Mucosa of descending colon (tissue), 3 donors: ENCODE measurements at regions not wholly inside any gene's neighbourhood (a gene's known extent, or its start where the extent isn't known, plus 50 kb on each side); places are given as distances from the start of the nearest gene placed in this dataset.

Experiments
- ATAC-seq: fragments of 200-7000 bp; cut with Tn5 transposase; one replicate; pipeline ENCODE4 v1.9.1; 2020; ENCODE audit warnings: mild to moderate bottlenecking, moderate library complexity
- DNase-seq, 3 donors: peaks; one replicate each; pipeline ENCODE4 v3.0.0-alpha.2; 2020
- H3K36me3 ChIP-seq: fragments of 200-600 bp; one replicate; pipeline ENCODE4 v1.8.0; 2021; ENCODE audit warnings: low read depth, mild to moderate bottlenecking
- H3K4me1 ChIP-seq: fragments of 200-600 bp; one replicate; pipeline ENCODE4 v1.8.0; 2021; ENCODE audit warnings: low read depth, mild to moderate bottlenecking
- H3K4me3 ChIP-seq: fragments of 200-600 bp; one replicate; pipeline ENCODE4 v1.8.0; 2021; ENCODE audit warnings: mild to moderate bottlenecking
- H3K9me3 ChIP-seq: fragments of 200-600 bp; one replicate; pipeline ENCODE4 v1.8.0; 2021; ENCODE audit warnings: mild to moderate bottlenecking
- intact Hi-C, 2 donors: fragments of 100-400 bp; cut with DNase I in 1 of 2; cut with micrococcal nuclease in 1 of 2; formaldehyde crosslinking; loops; one replicate each; pipeline versions ENCODE4 v1.11.0 to v1.11.1; 2022; cut with DNase I, micrococcal nuclease
- TF ChIP-seq, protein P1 (sequence below): fragments of 200-600 bp; IDR thresholded peaks from one replicate; pipeline ENCODE4 v1.8.0; 2022; ENCODE audit warnings: antibody characterized with exemption, mild to moderate bottlenecking
- donor health status: DM: no; HTN: no; CAD: no; lungs with moderate emphysema.
- donor health status: DM: no; HTN: no; CAD: no.
- donor health status: DM: no; HTN: yes; CAD: no.

- ATAC-seq = no peak
- TF ChIP-seq, protein P1, sequence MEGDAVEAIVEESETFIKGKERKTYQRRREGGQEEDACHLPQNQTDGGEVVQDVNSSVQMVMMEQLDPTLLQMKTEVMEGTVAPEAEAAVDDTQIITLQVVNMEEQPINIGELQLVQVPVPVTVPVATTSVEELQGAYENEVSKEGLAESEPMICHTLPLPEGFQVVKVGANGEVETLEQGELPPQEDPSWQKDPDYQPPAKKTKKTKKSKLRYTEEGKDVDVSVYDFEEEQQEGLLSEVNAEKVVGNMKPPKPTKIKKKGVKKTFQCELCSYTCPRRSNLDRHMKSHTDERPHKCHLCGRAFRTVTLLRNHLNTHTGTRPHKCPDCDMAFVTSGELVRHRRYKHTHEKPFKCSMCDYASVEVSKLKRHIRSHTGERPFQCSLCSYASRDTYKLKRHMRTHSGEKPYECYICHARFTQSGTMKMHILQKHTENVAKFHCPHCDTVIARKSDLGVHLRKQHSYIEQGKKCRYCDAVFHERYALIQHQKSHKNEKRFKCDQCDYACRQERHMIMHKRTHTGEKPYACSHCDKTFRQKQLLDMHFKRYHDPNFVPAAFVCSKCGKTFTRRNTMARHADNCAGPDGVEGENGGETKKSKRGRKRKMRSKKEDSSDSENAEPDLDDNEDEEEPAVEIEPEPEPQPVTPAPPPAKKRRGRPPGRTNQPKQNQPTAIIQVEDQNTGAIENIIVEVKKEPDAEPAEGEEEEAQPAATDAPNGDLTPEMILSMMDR = no peak
- DNase-seq = no peak
- Histone ChIP-seq H3K4me3 (no peak overlapping the region), H3K9me3 (no peaks in the 10 kb centered on the region), H3K36me3 (no peaks in the 10 kb centered on the region), H3K4me1 (no peaks in the 10 kb centered on the region)
- intact Hi-C loops = no loop called here
Observed at GRCh38 chr2:204240961-204241360, 304.3 kb upstream of the PARD3B start.

DNA sequence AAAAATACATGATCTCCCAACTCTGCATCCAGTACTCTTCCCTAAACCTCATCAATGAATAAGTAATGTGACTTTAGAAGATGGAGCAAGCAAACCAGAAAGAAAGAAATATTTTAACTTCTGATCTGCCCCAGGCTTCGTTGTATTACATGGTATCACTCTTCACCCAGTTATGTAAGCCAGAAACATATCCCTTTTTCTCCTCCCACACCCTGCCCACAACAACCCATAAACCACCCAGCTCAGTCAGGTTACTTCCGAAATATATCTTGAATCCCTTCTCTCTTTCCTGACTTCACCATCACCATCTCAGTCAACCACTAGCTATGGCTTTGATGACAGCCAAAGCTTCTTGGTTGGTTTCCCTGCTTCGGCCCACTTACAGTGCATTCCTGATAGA, 295.8 kb upstream of the PARD3B start:
- H3K4me3 ChIP-seq = no peak overlapping the region
- H3K36me3 ChIP-seq = no peaks in the 10 kb centered on the region
- TF ChIP-seq, protein P1 = no peak
- intact Hi-C loops = no loop called here
- ATAC-seq (no peak), DNase-seq (no peak)
- no peaks in the 10 kb centered on the region for H3K9me3 ChIP-seq
- H3K4me1 ChIP-seq = no peaks in the 10 kb centered on the region

DNA sequence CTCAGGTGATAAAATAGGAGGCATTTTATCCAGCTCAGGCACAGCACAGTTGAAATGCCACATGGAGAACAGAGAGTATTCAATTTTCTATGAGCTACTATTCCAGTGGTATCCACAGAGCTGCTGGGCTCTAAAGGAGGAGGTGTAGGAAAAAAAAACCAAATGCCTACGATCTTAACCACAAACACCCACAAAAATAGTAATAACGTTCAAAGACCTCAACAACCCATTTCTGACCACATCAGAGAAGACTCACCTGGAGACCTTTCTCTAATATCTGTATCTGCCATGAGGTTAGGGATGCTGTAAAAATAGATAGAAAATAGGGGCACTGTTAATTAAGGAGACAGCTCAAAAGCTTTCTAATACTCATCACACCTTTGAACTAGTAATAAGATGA, 294.6 kb upstream of the PARD3B start:
- Histone ChIP-seq H3K36me3 (no peaks in the 10 kb centered on the region), H3K9me3 (no peaks in the 10 kb centered on the region), H3K4me1 (no peaks in the 10 kb centered on the region), H3K4me3 (no peak overlapping the region)
- intact Hi-C loops = loop anchor here in 1 of 2 donors (10.0 kb wide), 1 partner anchor 1424 kb away; no protein-coding TSS in a partner anchor
- ATAC-seq (no peak), DNase-seq (no peak)
- TF ChIP-seq, protein P1 = no peak

DNA sequence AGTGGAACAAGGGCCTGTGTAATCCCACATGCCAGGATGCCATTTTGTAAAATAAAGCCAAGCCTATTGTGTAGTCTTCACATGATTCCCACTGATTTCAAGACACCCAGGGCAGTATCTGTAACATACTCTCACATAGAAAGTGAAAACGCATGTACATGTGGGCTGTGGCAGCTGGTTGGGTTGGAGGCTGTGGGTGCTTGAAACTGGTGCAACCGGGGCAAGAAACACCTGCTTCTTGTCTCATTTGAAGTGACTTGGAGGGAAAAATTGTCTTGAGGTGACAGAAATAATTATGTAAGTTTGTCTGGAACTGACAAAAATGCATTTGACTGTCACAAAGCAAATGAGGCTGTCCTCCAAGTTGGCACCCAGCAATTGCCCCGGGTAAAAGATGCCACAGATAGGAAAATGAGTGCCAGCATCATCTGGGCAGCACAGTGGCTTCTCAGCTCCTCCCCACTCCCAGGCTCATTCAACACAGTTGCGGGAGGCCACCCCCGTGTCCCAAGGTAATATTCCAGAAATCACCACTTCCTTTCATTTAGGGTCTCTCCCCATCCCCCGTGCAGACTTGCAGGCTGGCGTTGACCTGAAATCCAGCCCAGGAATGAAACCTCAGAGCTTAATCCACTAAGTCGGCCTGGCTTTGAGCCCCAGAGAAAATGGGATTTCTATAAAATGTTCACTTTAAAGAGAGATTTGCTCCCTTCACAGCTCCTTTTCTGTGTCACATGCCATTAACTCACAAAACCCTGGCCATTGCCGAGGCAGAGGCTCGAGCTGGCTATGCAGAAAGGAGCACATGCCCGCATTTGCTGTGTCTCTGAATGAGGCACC, 293.9 kb upstream of the PARD3B start:
- no peaks in the 10 kb centered on the region for H3K36me3 ChIP-seq
- intact Hi-C loops = loop anchor here in 1 of 2 donors (10.0 kb wide), 1 partner anchor 1423 kb away; no protein-coding TSS in a partner anchor
- DNase-seq = no peak

DNA sequence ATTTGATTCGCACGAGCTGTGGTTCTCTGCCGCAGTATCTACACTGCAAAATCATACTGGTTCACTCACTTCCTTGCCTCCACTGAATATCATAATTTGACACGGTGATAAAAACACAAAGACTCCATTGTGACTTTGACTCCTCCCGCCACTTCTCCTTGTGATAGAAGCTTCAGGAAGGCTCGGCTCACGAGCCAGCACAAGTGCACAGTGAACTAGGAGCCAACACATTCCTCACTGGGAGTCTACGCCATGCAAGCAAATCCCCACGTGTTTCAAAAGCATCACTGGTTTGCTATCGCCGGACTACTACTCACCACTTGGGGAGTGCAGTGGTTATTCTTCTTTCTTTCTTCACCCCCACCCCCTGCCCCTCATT, 293.3 kb upstream of the PARD3B start:
- Histone ChIP-seq H3K4me1 (no peaks in the 10 kb centered on the region), H3K36me3 (no peaks in the 10 kb centered on the region), H3K9me3 (no peaks in the 10 kb centered on the region), H3K4me3 (no peak overlapping the region)
- intact Hi-C loops = loop anchor here in 1 of 2 donors (10.0 kb wide), 1 partner anchor 1423 kb away; no protein-coding TSS in a partner anchor
- ATAC-seq (no peak), DNase-seq (no peak)
- TF ChIP-seq, protein P1 = no peak

More for the DNA sequence above, 293.9 kb upstream of the PARD3B start:
- Histone ChIP-seq H3K4me3 (no peak overlapping the region), H3K9me3 (no peaks in the 10 kb centered on the region), H3K4me1 (no peaks in the 10 kb centered on the region)
- no peak for ATAC-seq
- TF ChIP-seq, protein P1 = no peak
